Smooth muscle cell (in vitro differentiated cells): ENCODE measurements at regions not wholly inside any gene's neighbourhood (a gene's known extent, or its start where the extent isn't known, plus 50 kb on each side); places are given as distances from the start of the nearest gene placed in this dataset.

Experiments used
- DNase-seq: peaks from one replicate; lab custom pipeline; 2025; ENCODE audit not compliant: unreplicated experiment; lab: John Stamatoyannopoulos, UW
- H2AFZ ChIP-seq: fragments of 200-600 bp; sonication (generic); 2 replicates; pipeline ENCODE4 v1.6.0; 2016; ENCODE audit warnings: antibody characterized with exemption, low read depth, mild to moderate bottlenecking
- H3F3A ChIP-seq: fragments of 200-600 bp; sonication (generic); 2 replicates; pipeline ENCODE4 v1.6.0; 2017; ENCODE audit warnings: antibody characterized with exemption, low read depth
- H3K27ac ChIP-seq: fragments of 200-600 bp; sonication (generic); 2 replicates; pipeline ENCODE4 v1.5.1; 2016; ENCODE audit warnings: low read depth, mild to moderate bottlenecking
- H3K27me3 ChIP-seq: fragments of 200-600 bp; sonication (generic); 2 replicates; pipeline ENCODE4 v1.6.1; 2016; ENCODE audit warnings: low read depth, mild to moderate bottlenecking
- H3K36me3 ChIP-seq: fragments of 200-600 bp; sonication (generic); 2 replicates; pipeline ENCODE4 v1.5.1; 2016; ENCODE audit warnings: low read depth
- H3K4me1 ChIP-seq: fragments of 200-600 bp; sonication (generic); 2 replicates; pipeline ENCODE4 v1.5.1; 2016; ENCODE audit warnings: low read depth
- H3K4me2 ChIP-seq: fragments of 200-600 bp; sonication (generic); 2 replicates; pipeline ENCODE4 v1.6.0; 2016; ENCODE audit warnings: mild to moderate bottlenecking
- H3K4me3 ChIP-seq: fragments of 200-600 bp; sonication (generic); 2 replicates; pipeline ENCODE4 v1.5.1; 2016; ENCODE audit warnings: mild to moderate bottlenecking
- H3K79me2 ChIP-seq: fragments of 200-600 bp; sonication (generic); 2 replicates; pipeline ENCODE4 v1.6.0; 2016; ENCODE audit warnings: low read depth, mild to moderate bottlenecking
- H3K9ac ChIP-seq: fragments of 200-600 bp; sonication (generic); 2 replicates; pipeline ENCODE4 v1.6.0; 2016; ENCODE audit warnings: low read depth
- H3K9me3 ChIP-seq: fragments of 200-600 bp; sonication (generic); replicated peaks from 2 replicates; pipeline ENCODE4 v1.5.1; 2016; ENCODE audit warnings: low read depth
- H4K20me1 ChIP-seq: fragments of 200-600 bp; sonication (generic); 2 replicates; pipeline ENCODE4 v1.6.0; 2016; ENCODE audit warnings: low read depth
- CTCF ChIP-seq: fragments of 200-600 bp; sonication (generic); IDR thresholded peaks from 2 replicates; pipeline ENCODE4 v1.5.1; 2017; ENCODE audit warnings: borderline replicate concordance, mild to moderate bottlenecking, antibody characterized with exemption; ENCODE audit not compliant: insufficient read depth, poor library complexity, severe bottlenecking
- WGBS: methylation state at CpG from one replicate; pipeline ENCODE4 v1.1.7; 2016; ENCODE audit warnings: low lambda C conversion rate; 5-methylcytosine and 5-hydroxymethylcytosine counted together

- H3F3A ChIP-seq = no peaks in the 10 kb centered on the region
- H2AFZ ChIP-seq = no peak overlapping the region
- no peak overlapping the region for H3K27ac ChIP-seq
- H3K36me3 ChIP-seq = no peaks in the 10 kb centered on the region
- WGBS = 91% methylated on average over 3 of the region's 3 CpGs
- no peak for DNase-seq
- no peaks in the 10 kb centered on the region for H3K9me3 ChIP-seq
- no peaks in the 10 kb centered on the region for H3K79me2 ChIP-seq
- no peaks in the 10 kb centered on the region for H4K20me1 ChIP-seq
- no peak overlapping the region for H3K4me2 ChIP-seq
- no peaks in the 10 kb centered on the region for H3K27me3 ChIP-seq
- no peak overlapping the region for H3K4me3 ChIP-seq
- H3K4me1 ChIP-seq = no peaks in the 10 kb centered on the region
- no peak for TF ChIP-seq CTCF
- H3K9ac ChIP-seq = no peak overlapping the region
Observed at GRCh38 chr3:39558775-39559306, 91.4 kb downstream of the MOBP start.

- DNase-seq = no peak
- Histone ChIP-seq H3F3A (no peaks in the 10 kb centered on the region), H3K36me3 (no peaks in the 10 kb centered on the region), H2AFZ (no peak overlapping the region), H3K9ac (no peak overlapping the region), H3K4me3 (no peak overlapping the region), H3K4me2 (no peak overlapping the region), H3K4me1 (no peaks in the 10 kb centered on the region), H3K79me2 (no peaks in the 10 kb centered on the region), H3K9me3 (no peaks in the 10 kb centered on the region), H4K20me1 (no peaks in the 10 kb centered on the region), H3K27ac (no peak overlapping the region), H3K27me3 (no peaks in the 10 kb centered on the region)
- no peak for TF ChIP-seq CTCF
Observed at GRCh38 chr3:39559543-39559942, 92.1 kb downstream of the MOBP start.

- H3K9me3 ChIP-seq = no peaks in the 10 kb centered on the region
- no peaks in the 10 kb centered on the region for H3K27me3 ChIP-seq
- DNase-seq = no peak
- no peaks in the 10 kb centered on the region for H3K79me2 ChIP-seq
- H3K4me3 ChIP-seq = no peak overlapping the region
- no peaks in the 10 kb centered on the region for H3K36me3 ChIP-seq
- no peaks in the 10 kb centered on the region for H3K4me1 ChIP-seq
- no peak overlapping the region for H2AFZ ChIP-seq
- H3K27ac ChIP-seq = no peak overlapping the region
- TF ChIP-seq CTCF = no peak
- no peaks in the 10 kb centered on the region for H4K20me1 ChIP-seq
- no peak overlapping the region for H3K9ac ChIP-seq
- H3K4me2 ChIP-seq = no peak overlapping the region
- no peaks in the 10 kb centered on the region for H3F3A ChIP-seq
Observed at GRCh38 chr3:39568508-39568907, 101.0 kb downstream of the MOBP start.

GRCh38 chr3:39569095-39569494, 101.6 kb downstream of the MOBP start:
- no peak for TF ChIP-seq CTCF
- Histone ChIP-seq H3K4me2 (no peak overlapping the region), H3K9ac (no peak overlapping the region), H3F3A (no peaks in the 10 kb centered on the region), H3K79me2 (no peaks in the 10 kb centered on the region), H3K9me3 (no peaks in the 10 kb centered on the region), H4K20me1 (no peaks in the 10 kb centered on the region), H3K27ac (no peak overlapping the region), H3K36me3 (no peaks in the 10 kb centered on the region), H3K27me3 (no peaks in the 10 kb centered on the region), H3K4me3 (no peak overlapping the region), H2AFZ (no peak overlapping the region), H3K4me1 (no peaks in the 10 kb centered on the region)
- 95% methylated on average over 2 of the region's 2 CpGs for WGBS
- DNase-seq = no peak
